Germinal center (tissue), 1 donor: ENCODE measurements at regions not wholly inside any gene's neighbourhood (a gene's known extent, or its start where the extent isn't known, plus 50 kb on each side); places are given as distances from the start of the nearest gene placed in this dataset.

ENCODE experiments used
- DNase-seq: peaks from one replicate; pipeline ENCODE4 v3.0.0; 2012; ENCODE audit warnings: mixed read lengths, low spot score

GRCh38 chr21:21730512-21730911, 732.3 kb downstream of the NCAM2 start:
- DNase-seq = no peak

GRCh38 chr21:21731626-21732025, 733.4 kb downstream of the NCAM2 start:
- no peak for DNase-seq

GRCh38 chr21:21734088-21734487, 735.9 kb downstream of the NCAM2 start:
- no peak for DNase-seq

GRCh38 chr21:21737186-21737585, 739.0 kb downstream of the NCAM2 start:
- no peak for DNase-seq

GRCh38 chr21:21740207-21740606, 742.0 kb downstream of the NCAM2 start:
- no peak for DNase-seq

- DNase-seq = no peak
Measured at GRCh38 chr21:21750124-21750825, 752.1 kb downstream of the NCAM2 start.

- DNase-seq = no peak
Measured at GRCh38 chr21:21751286-21751685, 753.1 kb downstream of the NCAM2 start.

GRCh38 chr21:21762855-21763254, 764.6 kb downstream of the NCAM2 start:
- no peak for DNase-seq

- no peak for DNase-seq
Measured at GRCh38 chr21:21764281-21764680, 766.1 kb downstream of the NCAM2 start.

- DNase-seq = no peak
Measured at GRCh38 chr21:21767276-21767675, 769.1 kb downstream of the NCAM2 start.

GRCh38 chr21:21788591-21788990, 790.4 kb downstream of the NCAM2 start:
- DNase-seq = no peak

- DNase-seq = no peak
Measured at GRCh38 chr21:21801921-21802320, 803.7 kb downstream of the NCAM2 start.

GRCh38 chr21:21806711-21807597, 808.7 kb downstream of the NCAM2 start:
- no peak for DNase-seq

- no peak for DNase-seq
Measured at GRCh38 chr21:21807598-21807903, 809.3 kb downstream of the NCAM2 start.

- DNase-seq = no peak
Measured at GRCh38 chr21:21813289-21813688, 815.1 kb downstream of the NCAM2 start.

GRCh38 chr21:21813934-21814333, 815.7 kb downstream of the NCAM2 start:
- DNase-seq = no peak

- DNase-seq = no peak
Measured at GRCh38 chr21:21816778-21817177, 818.6 kb downstream of the NCAM2 start.

- no peak for DNase-seq
Measured at GRCh38 chr21:21818898-21819297, 820.7 kb downstream of the NCAM2 start.

GRCh38 chr21:21828130-21828529, 829.9 kb downstream of the NCAM2 start:
- no peak for DNase-seq

GRCh38 chr21:21831036-21831435, 832.8 kb downstream of the NCAM2 start:
- no peak for DNase-seq

- no peak for DNase-seq
Measured at GRCh38 chr21:21845901-21846300, 847.7 kb downstream of the NCAM2 start.

GRCh38 chr21:21851205-21851604, 853.0 kb downstream of the NCAM2 start:
- no peak for DNase-seq

- no peak for DNase-seq
Measured at GRCh38 chr21:21851657-21852056, 853.4 kb downstream of the NCAM2 start.
